Pancreas (tissue), 10 donors: ENCODE measurements at regions not wholly inside any gene's neighbourhood (a gene's known extent, or its start where the extent isn't known, plus 50 kb on each side); places are given as distances from the start of the nearest gene placed in this dataset.

Source experiments
- ATAC-seq, 4 donors: fragments of 200-7000 bp; cut with Tn5 transposase; one replicate each; pipeline versions ENCODE4 v1.8.0 to v1.9.1; 2020; ENCODE audit warnings: mild to moderate bottlenecking in 4 of 4, moderate library complexity in 4 of 4
- DNase-seq, 6 donors: peaks; one replicate each; pipeline ENCODE4 v3.0.0-alpha.2; 2020
- FAIRE-seq: peaks from 2 replicates; lab custom pipeline; 2012; peaks lifted over from hg19 to GRCh38; lab: Jason Lieb, UNC
- H3K27ac ChIP-seq, 4 donors: fragments of 200-600 bp; sonication (generic); 1 replicate in 3 of 4; 2 replicates in 1 of 4; pipeline versions ENCODE4 v1.5.0 to v1.8.0; 2020
- H3K27me3 ChIP-seq, 4 donors: fragments of 200-600 bp; one replicate each; pipeline ENCODE4 v1.8.0; 2021
- H3K36me3 ChIP-seq, 3 donors: fragments of 200-600 bp; sonication (generic) in 1 of 3; one replicate each; pipeline versions ENCODE4 v1.5.0 to v1.8.0; 2020 to 2021
- H3K4me1 ChIP-seq, 3 donors: fragments of 200-600 bp; one replicate each; pipeline ENCODE4 v1.8.0; 2021
- H3K4me3 ChIP-seq, 4 donors: fragments of 200-600 bp; sonication (generic) in 2 of 4; one replicate each; pipeline versions ENCODE4 v1.5.0 to v1.8.0; 2020 to 2021
- H3K9me3 ChIP-seq, 4 donors: fragments of 200-600 bp; one replicate each; pipeline ENCODE4 v1.8.0; 2021
- CTCF ChIP-seq, 4 donors: fragments of 200-600 bp; sonication (generic) in 3 of 4; IDR thresholded peaks; one replicate each; pipeline versions ENCODE4 v1.5.0 to v1.8.0; 2021; ENCODE audit warnings: antibody characterized with exemption in 4 of 4
- WGBS, 2 donors: extraction: QIAGEN DNeasy Blood & Tissue Kit; methylation state at CpG; one replicate each; pipeline ENCODE4 v1.1.7; 2013; 5-methylcytosine and 5-hydroxymethylcytosine counted together
- intact Hi-C, 3 donors: fragments of 100-400 bp; cut with DNase I; formaldehyde crosslinking; loops; one replicate each; pipeline versions ENCODE4 v1.11.1 to v1.14.2; 2022
- donor health status: healthy with polysubstance abuse.
- donor health status: DM: no; HTN: no; CAD: no; lungs with moderate emphysema.
- donor health status: DM: no; HTN: no; CAD: no.
- donor health status: control.
- donor health status: control.
- donor health status: Bipolar disorder and iron deficiency.
- donor health status: DM: yes; HTN: yes; CAD: no.
- donor health status: DM: no; HTN: no; CAD: no.
- donor health status: DM: no; HTN: no; CAD: no.
- donor health status: DM: yes; HTN: yes; CAD: no.

- no peak for ATAC-seq
- 95 to 100% methylated on average over 2 of the region's 2 CpGs for WGBS, 2 donors
- Histone ChIP-seq H3K36me3 (no peaks in the 10 kb centered on the region), H3K27me3 (no peaks in the 10 kb centered on the region), H3K9me3 (no peaks in the 10 kb centered on the region), H3K27ac (no peak overlapping the region), H3K4me1 (no peaks in the 10 kb centered on the region), H3K4me3 (no peak overlapping the region)
- no peak for FAIRE-seq
- intact Hi-C loops = no loop called here
- no peak for DNase-seq
- no peak for TF ChIP-seq CTCF (IDR thresholded peaks at IDR 0.05)
Observed at GRCh38 chr18:10065296-10065695, 151.5 kb downstream of the VAPA start.

GRCh38 chr18:10067670-10068659 lies 154.1 kb downstream of the VAPA start:
- no peaks in the 10 kb centered on the region for H3K27me3 ChIP-seq
- H3K4me3 ChIP-seq = no peak overlapping the region
- no peaks in the 10 kb centered on the region for H3K36me3 ChIP-seq
- H3K9me3 ChIP-seq = no peaks in the 10 kb centered on the region
- intact Hi-C loops = no loop called here
- H3K4me1 ChIP-seq = peaks cover 0 to 5% (median 0%) of the 10 kb centered on the region in 3 donors
- no peak overlapping the region for H3K27ac ChIP-seq
- TF ChIP-seq CTCF (IDR thresholded peaks at IDR 0.05) = no peak
- 90 to 91% methylated on average over 19 of the region's 19 CpGs for WGBS, 2 donors
- no peak for FAIRE-seq
- DNase-seq = no peak
- no peak for ATAC-seq

GRCh38 chr18:10068766-10069567 lies 155.2 kb downstream of the VAPA start:
- no peak overlapping the region for H3K27ac ChIP-seq
- H3K36me3 ChIP-seq = no peaks in the 10 kb centered on the region
- no peaks in the 10 kb centered on the region for H3K9me3 ChIP-seq
- DNase-seq (no peak), FAIRE-seq (no peak), ATAC-seq (no peak)
- TF ChIP-seq CTCF (IDR thresholded peaks at IDR 0.05) = no peak
- intact Hi-C loops = no loop called here
- H3K4me1 ChIP-seq = peaks cover 0 to 7% (median 0%) of the 10 kb centered on the region in 3 donors
- no peak overlapping the region for H3K4me3 ChIP-seq
- WGBS, 2 donors = 94 to 96% methylated on average over 21 to 22 of the region's 22 CpGs
- H3K27me3 ChIP-seq = no peaks in the 10 kb centered on the region

- ATAC-seq (no peak), FAIRE-seq (no peak), DNase-seq (no peak)
- Histone ChIP-seq H3K27me3 (no peaks in the 10 kb centered on the region), H3K4me1 (peaks cover 0 to 7% (median 0%) of the 10 kb centered on the region in 3 donors), H3K27ac (no peak overlapping the region), H3K9me3 (no peaks in the 10 kb centered on the region), H3K4me3 (no peak overlapping the region), H3K36me3 (no peaks in the 10 kb centered on the region)
- no peak for TF ChIP-seq CTCF (IDR thresholded peaks at IDR 0.05)
- intact Hi-C loops = no loop called here
- WGBS, 2 donors = 83 to 86% methylated on average over 2 of the region's 2 CpGs
Observed at GRCh38 chr18:10070561-10071000, 156.8 kb downstream of the VAPA start.
